Gastroesophageal sphincter (tissue), 3 donors: ENCODE measurements at regions not wholly inside any gene's neighbourhood (a gene's known extent, or its start where the extent isn't known, plus 50 kb on each side); places are given as distances from the start of the nearest gene placed in this dataset.

ENCODE experiments used
- POLR2A ChIP-seq, 2 donors: fragments of 450-650 bp; IDR thresholded peaks; one replicate each; pipeline ENCODE4 v1.6.1; 2017; ENCODE audit warnings: antibody characterized with exemption in 2 of 2, mild to moderate bottlenecking in 2 of 2, moderate library complexity in 1 of 2
- TF ChIP-seq, protein P1 (sequence below), 4 experiments: fragments of 200-600 bp in 2 of 4; fragments of 450-650 bp in 2 of 4; sonication (generic) in 1 of 4; IDR thresholded peaks; one replicate each; pipeline ENCODE4 v1.5.1; 2017 to 2019; ENCODE audit warnings: antibody characterized with exemption in 4 of 4, mild to moderate bottlenecking in 2 of 4, moderate library complexity in 2 of 4

DNA sequence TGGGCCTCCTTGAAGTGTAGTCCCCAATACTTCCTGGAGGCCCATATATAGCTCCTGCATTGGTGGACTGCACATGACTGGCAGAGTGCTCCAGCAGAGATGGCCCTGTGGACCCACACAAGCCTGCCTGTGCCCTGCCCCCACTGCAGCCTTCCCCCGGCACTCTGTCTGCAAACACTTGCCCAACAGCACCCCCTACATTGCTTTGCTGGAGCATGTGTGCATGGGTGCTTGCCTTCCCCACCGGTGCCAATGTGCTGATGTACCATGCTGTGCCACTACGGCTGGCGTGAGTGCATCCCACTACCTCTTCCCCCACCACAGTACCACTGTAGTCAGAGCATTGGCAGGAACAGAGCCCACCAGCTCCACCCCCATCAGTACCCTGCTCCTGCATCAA lies 563.6 kb upstream of the CTNND2 start:
- TF ChIP-seq, protein P1, sequence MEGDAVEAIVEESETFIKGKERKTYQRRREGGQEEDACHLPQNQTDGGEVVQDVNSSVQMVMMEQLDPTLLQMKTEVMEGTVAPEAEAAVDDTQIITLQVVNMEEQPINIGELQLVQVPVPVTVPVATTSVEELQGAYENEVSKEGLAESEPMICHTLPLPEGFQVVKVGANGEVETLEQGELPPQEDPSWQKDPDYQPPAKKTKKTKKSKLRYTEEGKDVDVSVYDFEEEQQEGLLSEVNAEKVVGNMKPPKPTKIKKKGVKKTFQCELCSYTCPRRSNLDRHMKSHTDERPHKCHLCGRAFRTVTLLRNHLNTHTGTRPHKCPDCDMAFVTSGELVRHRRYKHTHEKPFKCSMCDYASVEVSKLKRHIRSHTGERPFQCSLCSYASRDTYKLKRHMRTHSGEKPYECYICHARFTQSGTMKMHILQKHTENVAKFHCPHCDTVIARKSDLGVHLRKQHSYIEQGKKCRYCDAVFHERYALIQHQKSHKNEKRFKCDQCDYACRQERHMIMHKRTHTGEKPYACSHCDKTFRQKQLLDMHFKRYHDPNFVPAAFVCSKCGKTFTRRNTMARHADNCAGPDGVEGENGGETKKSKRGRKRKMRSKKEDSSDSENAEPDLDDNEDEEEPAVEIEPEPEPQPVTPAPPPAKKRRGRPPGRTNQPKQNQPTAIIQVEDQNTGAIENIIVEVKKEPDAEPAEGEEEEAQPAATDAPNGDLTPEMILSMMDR (IDR thresholded peaks at IDR 0.05), result no peak
- no peak for TF ChIP-seq POLR2A (IDR thresholded peaks at IDR 0.05)
